Prostate gland (tissue), 2 donors: ENCODE measurements at regions not wholly inside any gene's neighbourhood (a gene's known extent, or its start where the extent isn't known, plus 50 kb on each side); places are given as distances from the start of the nearest gene placed in this dataset.

Source experiments
- CTCF ChIP-seq, 4 experiments: fragments of 200-600 bp in 2 of 4; fragments of 450-650 bp in 2 of 4; sonication (generic) in 2 of 4; IDR thresholded peaks; 1 replicate in 3 of 4; 2 replicates in 1 of 4; pipeline ENCODE4 v1.5.1; 2016 to 2019; ENCODE audit warnings: antibody characterized with exemption in 4 of 4, mild to moderate bottlenecking in 2 of 4, moderate library complexity in 2 of 4
- POLR2A ChIP-seq: fragments of 450-650 bp; IDR thresholded peaks from one replicate; pipeline ENCODE4 v1.6.1; 2016; ENCODE audit warnings: antibody characterized with exemption, mild to moderate bottlenecking

GRCh38 chr12:34595749-34596733, 573.7 kb downstream of the ALG10 start:
- no peak for TF ChIP-seq POLR2A
- no peak for TF ChIP-seq CTCF (IDR thresholded peaks at IDR 0.05)
